Gastroesophageal sphincter (tissue), 3 donors: ENCODE measurements at regions not wholly inside any gene's neighbourhood (a gene's known extent, or its start where the extent isn't known, plus 50 kb on each side); places are given as distances from the start of the nearest gene placed in this dataset.

ENCODE experiments used
- EP300 ChIP-seq: sonication (generic); formaldehyde crosslinking; IDR thresholded peaks from one replicate; pipeline ENCODE4 v1.6.1; 2017; ENCODE audit warnings: antibody characterized with exemption, mild to moderate bottlenecking
- TF ChIP-seq, protein P1 (sequence below), 4 experiments: fragments of 200-600 bp in 2 of 4; fragments of 450-650 bp in 2 of 4; sonication (generic) in 1 of 4; IDR thresholded peaks; one replicate each; pipeline ENCODE4 v1.5.1; 2017 to 2019; ENCODE audit warnings: antibody characterized with exemption in 4 of 4, mild to moderate bottlenecking in 2 of 4, moderate library complexity in 2 of 4

DNA sequence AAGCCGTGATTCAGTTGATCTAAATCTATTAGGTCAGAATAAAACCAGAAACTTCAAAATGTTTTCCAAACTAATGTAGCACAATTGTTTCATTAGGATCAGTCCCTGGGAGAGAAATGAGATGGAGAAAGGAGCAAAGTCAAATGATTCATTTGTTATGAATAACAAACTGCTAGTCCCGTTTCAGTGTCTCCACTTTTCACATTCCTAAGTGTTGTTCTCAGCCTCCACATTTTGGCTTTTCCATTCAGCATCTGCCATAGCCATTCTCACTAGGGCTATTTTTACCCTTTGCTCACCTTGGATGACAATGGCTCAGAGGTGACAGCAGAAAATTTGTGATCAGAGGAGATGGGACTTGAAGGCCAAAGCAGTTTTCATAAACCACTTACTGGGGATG, 314.1 kb upstream of the KIF2A start:
- no peak for TF ChIP-seq EP300
- TF ChIP-seq, protein P1, sequence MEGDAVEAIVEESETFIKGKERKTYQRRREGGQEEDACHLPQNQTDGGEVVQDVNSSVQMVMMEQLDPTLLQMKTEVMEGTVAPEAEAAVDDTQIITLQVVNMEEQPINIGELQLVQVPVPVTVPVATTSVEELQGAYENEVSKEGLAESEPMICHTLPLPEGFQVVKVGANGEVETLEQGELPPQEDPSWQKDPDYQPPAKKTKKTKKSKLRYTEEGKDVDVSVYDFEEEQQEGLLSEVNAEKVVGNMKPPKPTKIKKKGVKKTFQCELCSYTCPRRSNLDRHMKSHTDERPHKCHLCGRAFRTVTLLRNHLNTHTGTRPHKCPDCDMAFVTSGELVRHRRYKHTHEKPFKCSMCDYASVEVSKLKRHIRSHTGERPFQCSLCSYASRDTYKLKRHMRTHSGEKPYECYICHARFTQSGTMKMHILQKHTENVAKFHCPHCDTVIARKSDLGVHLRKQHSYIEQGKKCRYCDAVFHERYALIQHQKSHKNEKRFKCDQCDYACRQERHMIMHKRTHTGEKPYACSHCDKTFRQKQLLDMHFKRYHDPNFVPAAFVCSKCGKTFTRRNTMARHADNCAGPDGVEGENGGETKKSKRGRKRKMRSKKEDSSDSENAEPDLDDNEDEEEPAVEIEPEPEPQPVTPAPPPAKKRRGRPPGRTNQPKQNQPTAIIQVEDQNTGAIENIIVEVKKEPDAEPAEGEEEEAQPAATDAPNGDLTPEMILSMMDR (IDR thresholded peaks at IDR 0.05), result no peak
